DOHH2 (cell line): ENCODE measurements at regions not wholly inside any gene's neighbourhood (a gene's known extent, or its start where the extent isn't known, plus 50 kb on each side); places are given as distances from the start of the nearest gene placed in this dataset.

Source experiments
- EZH2phosphoT487 ChIP-seq: fragments of 200-600 bp; sonication (generic); IDR thresholded peaks from 2 replicates; pipeline ENCODE4 v1.6.1; 2017; ENCODE audit warnings: borderline replicate concordance, mild to moderate bottlenecking, antibody characterized with exemption, low read length, moderate library complexity, mixed read lengths
- TF ChIP-seq, protein P1 (sequence below): fragments of 200-600 bp; sonication (generic); IDR thresholded peaks from one replicate; pipeline ENCODE4 v1.5.1; 2014; ENCODE audit warnings: antibody characterized with exemption, mild to moderate bottlenecking, low read depth, low read length; ENCODE audit not compliant: poor library complexity, severe bottlenecking

DNA sequence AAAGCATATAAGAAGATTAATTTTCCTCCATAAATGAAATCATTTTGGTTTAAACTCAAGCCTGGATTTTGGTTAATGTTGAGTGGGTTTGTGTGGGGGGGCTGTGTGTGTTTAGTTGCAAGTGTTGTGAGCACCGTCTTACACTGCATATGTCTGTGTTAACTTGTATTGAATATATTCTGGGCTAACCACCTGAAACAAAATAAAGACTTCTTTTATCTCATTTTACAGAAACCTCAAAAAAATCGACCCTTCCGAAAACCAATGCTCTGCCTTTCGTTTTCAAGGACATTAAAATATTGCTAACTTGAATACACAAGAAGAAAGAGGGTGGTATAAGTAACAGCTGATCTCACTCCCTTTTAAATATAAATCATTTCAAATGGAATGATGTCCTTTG lies 192.2 kb upstream of the BLID start:
- TF ChIP-seq, protein P1, sequence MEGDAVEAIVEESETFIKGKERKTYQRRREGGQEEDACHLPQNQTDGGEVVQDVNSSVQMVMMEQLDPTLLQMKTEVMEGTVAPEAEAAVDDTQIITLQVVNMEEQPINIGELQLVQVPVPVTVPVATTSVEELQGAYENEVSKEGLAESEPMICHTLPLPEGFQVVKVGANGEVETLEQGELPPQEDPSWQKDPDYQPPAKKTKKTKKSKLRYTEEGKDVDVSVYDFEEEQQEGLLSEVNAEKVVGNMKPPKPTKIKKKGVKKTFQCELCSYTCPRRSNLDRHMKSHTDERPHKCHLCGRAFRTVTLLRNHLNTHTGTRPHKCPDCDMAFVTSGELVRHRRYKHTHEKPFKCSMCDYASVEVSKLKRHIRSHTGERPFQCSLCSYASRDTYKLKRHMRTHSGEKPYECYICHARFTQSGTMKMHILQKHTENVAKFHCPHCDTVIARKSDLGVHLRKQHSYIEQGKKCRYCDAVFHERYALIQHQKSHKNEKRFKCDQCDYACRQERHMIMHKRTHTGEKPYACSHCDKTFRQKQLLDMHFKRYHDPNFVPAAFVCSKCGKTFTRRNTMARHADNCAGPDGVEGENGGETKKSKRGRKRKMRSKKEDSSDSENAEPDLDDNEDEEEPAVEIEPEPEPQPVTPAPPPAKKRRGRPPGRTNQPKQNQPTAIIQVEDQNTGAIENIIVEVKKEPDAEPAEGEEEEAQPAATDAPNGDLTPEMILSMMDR: no peak
- TF ChIP-seq EZH2phosphoT487: no peak
